NCI-H82 treated with DMSO at 0.1 percent for 48 hours (cell line): ENCODE measurements at regions not wholly inside any gene's neighbourhood (a gene's known extent, or its start where the extent isn't known, plus 50 kb on each side); places are given as distances from the start of the nearest gene placed in this dataset.
"Not testable (repeated sequence)": the region's sequence is repeated elsewhere in the genome, so short reads cannot be mapped to it uniquely, and the experiment has no call there.

ENCODE experiments used
- DNase-seq: peaks from one replicate; lab custom pipeline; 2025; ENCODE audit not compliant: unreplicated experiment; lab: John Stamatoyannopoulos, UW

DNA sequence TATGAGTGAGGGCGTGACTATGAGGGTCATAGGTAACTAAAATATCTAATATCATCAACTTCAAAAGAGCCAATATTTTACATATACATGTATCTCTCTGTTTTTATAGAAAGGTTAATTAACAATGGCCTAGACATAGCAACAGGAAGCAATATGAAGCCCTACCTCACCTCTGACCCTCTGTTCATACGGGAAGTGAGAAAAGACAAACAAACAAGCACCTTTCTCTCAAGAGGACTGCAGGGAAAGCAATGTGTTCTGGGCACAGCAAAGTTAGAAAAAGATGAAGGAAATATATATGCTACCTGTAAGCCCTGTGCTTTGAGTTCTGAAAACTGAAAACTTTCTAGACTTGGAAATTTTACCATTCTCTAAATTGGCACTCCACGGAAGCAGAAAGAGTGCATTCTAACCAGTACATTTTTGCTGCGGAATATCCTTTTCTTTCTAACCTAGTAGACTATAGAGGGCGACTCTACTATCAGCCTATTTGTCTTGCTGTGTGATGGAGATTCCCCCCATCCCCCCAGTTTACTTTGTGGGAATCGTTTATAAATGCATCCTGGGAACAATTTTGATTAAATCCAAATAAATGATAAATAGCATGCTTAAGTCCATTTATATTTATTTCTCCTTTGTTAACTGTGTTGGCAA, 830.4 kb upstream of the FAT3 start:
- no peak for DNase-seq

DNA sequence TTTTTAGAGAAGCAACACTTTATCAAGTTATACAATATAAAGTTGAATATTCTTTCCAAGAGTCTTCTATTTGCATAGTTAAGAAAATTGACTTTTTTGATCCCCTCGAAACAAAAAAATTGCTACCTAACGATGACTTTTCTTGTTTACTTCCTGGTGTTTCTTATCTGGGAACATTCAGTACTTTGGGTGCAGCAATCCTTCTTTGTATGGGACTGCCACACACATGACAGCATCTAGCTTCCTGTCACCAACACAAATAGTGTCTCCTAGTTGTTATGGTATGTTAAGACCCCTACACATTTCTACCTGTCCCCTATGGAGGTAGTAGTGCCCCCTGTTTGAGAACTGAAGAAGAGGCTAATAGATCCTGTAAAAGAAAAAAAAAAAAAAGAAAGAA, 841.7 kb upstream of the FAT3 start:
- no peak for DNase-seq

DNA sequence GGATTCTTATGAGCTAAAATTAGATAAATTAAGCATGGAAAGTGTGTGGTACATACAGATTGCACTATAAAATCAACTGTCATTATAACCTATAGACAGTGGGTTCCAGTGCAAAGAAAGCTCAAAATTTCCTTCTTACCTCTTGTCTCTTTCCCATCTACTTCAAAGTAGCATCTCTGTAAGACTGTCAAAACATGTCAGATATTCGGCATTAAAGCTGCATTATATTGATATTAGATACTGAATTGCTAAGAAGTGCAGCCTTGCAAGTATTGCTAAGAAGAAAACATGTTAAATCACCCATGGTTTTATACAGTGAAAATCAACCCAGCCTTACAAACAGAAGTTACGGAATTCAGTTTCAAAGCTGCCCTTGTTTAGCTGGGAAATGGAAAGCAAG, 849.8 kb upstream of the FAT3 start:
- DNase-seq = no peak

DNA sequence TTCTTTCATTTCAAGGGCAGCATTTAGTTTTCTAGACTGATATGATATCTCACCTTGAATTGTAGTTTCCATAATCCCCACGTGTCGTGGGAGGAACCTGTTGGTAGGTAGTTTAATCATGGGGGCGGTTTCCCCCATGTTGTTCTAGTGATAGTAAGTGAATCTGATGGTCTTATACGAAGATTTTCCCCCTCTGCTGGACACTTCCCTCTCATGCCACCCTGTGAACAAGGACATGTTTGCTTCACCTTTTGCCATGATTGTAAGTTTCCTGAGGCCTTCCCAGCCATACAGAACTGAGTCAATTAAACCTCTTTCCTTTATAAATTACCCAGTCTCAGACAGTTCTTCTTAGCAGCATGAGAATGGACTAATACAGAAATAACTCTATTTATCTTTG, 851.1 kb upstream of the FAT3 start:
- no peak for DNase-seq

DNA sequence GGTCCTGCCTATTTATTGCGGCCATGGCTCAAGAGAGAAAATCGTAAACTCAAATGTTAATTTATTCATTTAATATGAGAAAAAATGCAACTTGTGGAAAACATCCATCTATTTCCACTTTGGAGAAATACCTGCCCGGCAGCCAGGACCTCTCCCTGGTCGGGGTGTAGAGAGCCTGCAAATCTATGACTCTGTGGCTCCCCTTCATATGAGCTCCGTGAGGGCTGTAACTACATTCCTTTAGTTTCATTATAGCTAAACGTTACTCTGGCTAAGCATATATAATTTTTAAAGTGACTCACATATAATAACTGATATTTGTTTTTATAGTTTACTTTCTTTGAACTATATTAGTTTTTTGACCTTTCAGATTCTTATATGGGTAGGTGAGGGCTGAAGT, 857.8 kb upstream of the FAT3 start:
- DNase-seq = no peak

DNA sequence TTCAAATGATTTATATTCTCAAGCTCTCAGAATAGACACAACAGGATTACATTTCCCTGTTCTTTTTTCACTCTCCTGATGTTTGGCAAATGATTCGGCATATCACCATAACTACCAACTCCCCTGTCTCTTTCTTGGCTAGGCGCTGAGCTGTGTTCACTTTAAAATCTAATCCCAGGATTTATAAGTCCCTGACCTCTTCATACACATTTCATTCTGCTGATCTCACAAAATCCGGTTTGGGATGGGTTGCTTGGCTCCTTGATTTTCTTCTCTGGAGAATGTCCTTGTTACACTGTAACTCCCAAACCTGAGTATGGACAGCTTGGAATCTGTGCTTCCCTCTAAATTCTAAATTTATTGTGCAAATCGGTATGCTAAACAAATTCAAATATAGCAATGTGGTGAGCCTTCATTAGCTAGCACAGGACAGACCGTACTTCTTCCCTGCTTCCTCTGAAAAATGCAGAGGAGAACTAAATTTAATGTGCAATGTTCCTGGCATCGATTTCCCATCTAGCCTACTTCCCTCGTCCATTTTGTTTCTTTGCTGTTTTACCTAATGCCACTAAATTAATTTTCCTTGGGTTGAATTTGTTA, 858.5 kb upstream of the FAT3 start:
- DNase-seq = peak; percentile 2

DNA sequence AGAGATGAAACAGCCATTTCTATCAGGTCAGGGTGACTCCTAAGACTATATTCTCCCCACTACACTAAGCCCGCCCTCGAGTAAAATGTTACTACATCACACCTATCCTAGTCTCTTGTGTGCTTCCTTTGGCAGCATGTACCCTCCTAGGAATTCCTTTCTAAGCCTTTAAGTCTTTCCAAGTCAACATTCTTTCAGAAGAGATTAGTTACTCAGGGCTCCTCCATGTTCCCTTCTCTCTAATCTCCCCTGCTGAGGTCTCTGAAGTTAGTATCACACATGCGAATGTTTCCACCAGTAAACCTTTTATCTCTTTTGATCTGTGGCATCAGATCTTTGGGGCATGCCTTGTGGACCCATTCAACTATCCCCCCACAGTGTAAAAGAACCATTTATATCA, 873.7 kb upstream of the FAT3 start:
- DNase-seq = peak; percentile 32

DNA sequence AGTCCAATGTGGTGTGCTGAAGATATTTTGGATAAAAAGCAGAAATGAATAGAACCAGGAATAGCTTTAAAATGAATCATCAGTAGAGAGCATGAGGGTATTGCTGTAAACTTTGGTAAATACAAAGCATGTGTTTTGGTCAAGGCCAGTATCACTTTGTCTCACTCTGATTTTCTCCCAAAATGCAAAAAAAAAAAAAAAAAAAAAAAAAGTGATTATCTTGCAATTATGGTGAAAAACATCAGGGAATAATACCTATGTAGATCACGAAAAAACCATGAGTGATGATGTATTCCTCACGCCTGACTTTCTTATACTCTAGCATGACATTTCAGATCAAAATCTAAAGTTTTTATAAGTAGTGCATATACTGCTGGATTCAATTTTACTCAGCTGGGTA, 897.9 kb upstream of the FAT3 start:
- no peak for DNase-seq

DNA sequence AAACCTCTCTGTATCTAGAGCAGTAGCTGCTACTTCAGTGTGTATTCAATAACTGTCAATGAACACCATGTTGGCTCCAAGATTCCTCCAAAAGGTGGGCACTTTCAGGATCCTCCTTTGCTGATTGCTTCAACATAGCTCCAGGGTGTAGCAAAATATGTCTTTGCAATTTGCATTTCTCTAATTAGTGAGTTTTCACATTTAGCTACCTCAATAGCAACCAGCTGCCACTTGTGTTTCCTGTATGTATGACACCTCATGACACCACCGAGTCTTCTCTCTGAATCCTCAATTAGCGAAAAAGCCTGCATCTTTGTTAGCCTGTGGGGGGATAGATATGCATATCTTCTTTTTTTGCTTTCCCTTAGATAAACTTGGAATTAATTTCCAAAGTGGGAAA, 898.3 kb upstream of the FAT3 start:
- DNase-seq = no peak

DNA sequence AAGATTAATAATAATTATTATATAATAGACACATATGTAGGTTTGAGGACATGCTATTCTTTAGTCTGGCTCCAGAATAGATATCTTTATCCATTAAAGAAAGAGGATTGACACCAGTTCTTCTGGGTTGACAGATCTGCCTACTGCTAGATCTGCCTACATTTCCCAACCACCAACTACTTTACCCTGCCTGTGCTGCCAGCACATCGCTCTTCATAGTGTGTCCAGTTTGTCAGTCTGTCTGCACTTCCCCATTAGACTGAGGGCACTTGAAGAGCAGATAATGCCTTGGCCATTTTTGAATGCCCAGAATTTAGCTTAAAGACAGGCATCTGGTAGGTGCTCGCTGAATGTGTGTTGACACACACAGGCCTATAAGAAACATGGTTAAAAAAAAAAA, 910.1 kb upstream of the FAT3 start:
- DNase-seq = no peak

DNA sequence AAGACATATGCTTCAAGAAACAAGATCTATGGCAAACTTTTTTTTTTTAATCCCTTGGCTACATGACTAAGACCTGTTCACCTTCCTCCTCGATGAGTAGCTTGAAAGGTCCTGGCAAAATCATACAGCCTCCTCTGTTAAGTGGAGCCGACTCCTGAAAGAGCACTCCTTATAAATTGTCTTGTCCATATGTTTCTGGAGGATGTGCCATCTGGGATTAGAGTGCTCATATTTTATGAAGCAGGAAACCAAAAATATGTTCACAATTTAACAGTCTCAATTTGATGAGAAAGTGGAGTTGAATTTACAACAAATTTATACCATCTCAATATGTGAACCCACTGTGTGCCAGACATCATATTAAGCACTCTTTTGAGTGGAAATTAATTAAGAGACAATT, 912.1 kb upstream of the FAT3 start:
- no peak for DNase-seq

DNA sequence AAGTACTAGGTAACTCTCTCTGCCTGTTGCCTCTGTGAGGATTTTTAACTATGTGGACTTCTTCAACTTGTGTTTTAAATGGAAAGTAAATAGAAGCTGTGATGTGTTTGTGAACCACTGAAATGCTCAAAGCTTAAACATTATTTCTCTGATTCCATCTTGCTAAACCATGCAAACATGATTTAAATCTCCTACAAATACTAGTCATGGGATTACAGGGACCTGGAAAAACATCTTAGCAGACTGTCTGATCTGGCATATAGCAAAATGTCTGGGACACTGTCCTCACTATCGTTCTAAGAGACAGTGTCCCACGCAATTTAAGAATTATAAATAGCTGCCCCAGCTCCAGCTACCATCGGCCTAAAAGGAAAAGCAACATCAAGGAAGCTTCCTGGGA, 914.5 kb upstream of the FAT3 start:
- DNase-seq = no peak

DNA sequence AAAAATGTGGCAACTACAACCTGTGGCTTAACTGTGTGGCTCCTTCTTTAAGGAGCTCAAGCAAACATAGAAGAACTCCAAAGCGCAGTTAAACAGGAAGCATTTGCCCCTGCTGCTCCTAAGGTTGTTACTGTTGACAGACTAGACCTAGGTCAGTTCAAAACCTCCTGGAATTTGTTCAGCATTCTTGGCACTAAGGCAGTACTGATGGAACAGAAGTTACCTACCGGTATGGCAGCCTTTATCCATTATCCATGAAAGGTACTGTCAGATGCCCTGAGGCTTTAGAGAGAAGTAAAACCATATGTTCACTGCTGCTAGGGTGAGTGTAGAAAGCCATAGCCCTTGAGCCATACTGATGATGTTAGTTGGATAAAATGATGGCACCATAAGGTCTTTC, 916.5 kb upstream of the FAT3 start:
- no peak for DNase-seq

DNA sequence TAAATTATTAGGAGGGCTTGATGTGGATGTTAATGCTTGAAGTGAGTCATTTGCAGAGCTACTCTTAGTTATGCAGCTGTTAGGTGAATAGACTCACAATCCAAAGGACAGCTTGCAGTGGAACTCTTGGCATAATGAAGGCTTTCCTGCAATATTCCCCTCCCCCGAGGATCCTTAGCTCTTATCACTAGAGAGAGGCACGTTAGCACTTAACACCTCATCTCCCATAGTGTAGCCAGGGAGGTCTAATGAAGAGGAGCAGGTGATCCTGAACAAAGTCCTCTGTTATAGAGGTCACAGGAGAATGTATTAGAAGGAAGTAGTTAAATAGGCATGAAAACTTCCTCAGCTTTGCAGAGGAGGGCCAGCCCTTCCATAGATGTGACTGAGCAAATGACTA, 919.2 kb upstream of the FAT3 start:
- no peak for DNase-seq

DNA sequence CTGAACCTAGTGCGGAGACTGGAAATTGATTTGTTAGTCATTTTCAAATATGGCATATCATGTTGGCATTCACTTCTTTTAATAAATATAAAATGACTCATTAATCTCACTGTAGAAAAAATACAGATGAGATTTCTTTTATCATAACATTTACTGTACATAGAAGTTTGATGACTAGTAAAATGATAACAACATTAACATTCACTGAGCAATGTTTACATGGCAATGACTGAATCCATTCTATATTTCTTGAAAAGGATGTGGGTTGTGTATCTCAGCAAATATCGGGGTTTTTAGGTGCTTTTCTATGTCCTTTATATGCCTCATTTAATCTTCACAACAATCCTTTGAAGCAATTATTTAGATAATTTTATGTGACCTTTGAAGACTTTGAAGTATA, 920.9 kb upstream of the FAT3 start:
- DNase-seq = no peak

DNA sequence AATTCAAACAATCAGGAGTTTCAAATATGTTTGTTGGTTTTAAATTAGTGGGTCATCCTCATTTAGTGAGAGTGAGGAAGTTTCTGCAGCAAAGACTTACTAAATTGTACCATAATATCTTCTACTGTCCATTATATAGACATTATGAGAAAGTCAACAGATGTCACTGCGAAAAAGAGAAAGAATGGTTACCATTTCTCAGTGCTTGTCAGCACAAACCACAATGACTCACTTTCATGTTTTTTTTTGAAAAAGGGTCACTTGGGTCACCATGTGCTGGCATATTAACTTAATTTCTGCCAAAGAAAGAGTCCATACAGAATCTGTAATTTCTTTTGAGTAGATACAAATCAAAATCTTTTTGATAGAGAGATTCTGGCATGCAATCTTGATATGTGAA, 924.6 kb upstream of the FAT3 start:
- no peak for DNase-seq

DNA sequence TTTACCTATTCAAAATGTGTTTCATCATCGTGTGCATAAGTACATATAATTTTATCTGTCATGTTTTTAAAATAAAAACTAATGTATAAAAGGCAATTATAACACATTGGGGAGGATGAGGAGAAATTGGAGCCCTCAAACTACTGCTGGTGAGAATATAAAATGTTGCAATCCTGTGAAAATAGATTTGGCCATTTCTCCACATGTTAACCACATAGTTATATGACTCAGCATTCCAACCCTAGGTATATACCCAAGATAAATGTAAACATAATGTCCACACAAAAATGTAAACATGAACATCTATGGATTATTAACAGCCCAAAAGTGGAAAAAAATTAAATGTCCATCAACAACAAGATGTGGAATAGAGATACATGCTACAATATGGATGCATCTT, 928.0 kb upstream of the FAT3 start:
- no peak for DNase-seq

DNA sequence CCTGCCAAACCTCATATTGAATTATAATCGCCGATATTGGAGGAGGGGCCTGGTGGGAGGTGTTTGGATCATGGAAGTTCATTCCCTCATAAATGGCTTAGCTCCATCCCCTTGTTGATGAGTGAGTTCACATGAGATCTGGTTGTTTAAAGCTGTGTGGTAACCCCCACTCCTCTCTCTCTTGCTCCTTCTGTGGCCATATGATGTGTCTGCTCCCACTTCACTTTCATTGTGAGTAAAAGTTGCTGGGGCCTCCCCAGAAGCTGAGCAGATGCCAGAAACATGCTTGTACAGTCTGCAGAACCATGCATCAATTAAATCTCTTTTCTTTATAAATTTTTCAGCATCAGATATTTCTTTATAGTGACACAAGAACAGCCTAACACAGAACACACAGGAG, 929.0 kb upstream of the FAT3 start:
- DNase-seq = no peak

DNA sequence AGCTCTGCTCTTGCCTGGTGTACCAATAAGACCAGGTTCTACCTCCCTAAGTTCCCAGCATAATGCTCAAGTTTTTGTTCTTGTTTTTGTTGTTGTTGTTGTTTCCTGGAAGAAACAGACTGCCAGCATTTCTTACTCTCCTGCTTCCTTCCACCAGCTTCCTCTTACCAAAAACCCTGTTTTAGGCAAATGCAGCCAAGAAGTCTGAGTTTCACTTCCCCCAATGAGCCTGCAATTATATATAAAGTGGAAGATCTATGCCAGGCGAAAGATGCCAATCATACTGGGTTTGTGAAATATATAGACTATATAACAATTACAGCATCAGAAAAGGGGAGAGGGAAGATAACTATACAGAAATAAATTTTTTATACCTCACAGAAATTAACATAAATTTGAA, 931.5 kb upstream of the FAT3 start:
- no peak for DNase-seq

DNA sequence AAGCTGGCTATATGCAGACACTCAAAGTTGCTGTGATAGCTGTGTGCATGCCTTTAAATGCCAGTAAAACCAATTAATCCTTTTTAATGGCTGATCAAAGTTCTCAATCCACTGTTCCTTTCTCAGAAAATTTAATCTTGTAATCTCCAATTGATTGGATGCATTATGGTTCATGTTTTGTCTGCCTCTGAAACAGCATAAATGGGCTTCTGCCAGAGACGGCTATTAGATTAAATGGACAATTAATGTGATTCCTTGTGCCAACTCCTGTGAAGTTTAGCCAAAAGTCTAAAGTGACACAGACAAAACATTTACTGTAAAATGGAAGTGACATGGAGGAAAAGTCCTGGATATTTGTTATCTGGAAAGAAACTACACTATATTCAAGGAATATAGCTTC, 952.5 kb upstream of the FAT3 start:
- peak; percentile 27 for DNase-seq

DNA sequence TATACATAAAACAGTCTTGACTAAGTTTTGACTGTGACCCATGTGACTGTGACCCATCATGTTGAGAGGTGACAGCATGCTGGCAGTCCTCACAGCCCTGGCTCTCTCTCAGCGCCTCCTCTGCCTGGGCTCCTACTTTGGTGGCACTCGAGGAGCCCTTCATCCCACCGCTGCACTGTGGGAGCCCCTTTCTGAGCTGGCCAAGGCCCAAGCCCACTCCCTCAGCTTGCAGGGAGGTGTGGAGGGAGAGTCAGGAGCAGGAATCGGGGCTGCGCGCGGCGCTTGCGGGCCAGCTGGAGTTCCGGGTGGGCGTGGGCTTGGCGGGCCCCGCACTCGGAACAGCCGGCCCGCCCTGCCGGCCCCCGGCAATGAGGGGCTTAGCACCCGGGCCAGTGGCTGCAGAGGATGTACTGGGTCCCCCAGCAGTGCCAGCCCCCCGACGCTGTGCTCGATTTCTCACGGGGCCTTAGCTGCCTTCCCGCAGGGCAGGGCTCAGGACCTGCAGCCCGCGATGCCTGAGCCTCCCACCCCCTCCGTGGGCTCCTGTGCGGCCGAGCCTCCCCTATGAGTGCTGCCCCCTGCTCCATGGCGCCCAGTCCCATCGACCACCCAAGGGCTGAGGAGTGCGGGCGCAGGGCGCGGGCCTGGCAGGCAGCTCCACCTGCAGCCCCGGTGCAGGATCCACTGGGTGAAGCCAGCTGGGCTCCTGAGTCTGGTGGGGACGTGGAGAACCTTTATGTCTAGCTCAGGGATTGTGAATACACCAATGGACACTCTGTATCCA, 955.9 kb upstream of the FAT3 start:
- DNase-seq = not testable (repeated sequence)

DNA sequence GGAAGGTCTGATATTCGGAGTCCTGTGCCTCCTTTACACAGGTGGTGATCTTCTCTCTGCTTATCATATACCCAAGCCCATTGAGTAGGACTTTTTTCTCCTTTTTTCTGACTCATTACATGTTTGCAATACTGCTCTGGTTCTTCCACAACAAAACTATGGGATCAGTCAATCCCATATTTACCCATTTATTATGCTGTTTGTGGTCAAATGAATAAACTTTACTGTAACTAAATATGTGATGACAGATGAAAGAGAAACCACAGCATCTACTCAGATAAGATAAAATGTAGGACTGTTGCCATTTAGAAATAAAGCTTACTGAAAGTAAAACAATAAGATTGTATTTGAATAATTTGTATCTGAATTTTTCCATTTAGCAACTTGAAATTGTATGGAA, 958.7 kb upstream of the FAT3 start:
- no peak for DNase-seq

DNA sequence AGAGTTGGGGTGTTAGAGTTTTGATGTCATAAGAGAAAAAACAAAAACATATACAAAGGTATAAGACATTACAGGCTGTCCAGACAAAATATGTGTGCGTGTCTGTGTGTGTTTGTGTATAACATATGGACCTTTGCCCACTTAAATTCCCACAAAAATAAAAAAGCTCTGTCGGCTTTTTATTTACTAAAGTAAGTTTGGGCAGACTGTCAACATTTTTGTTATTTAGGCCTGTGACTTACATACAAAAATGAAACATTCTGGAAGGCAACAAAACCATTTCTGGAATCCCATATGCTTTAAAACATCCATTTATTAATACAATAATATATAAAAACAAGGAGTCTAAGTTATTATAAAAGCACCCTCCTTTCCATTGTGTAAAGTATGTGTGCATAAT, 960.1 kb upstream of the FAT3 start:
- DNase-seq = no peak
